SK-N-SH (cell line): ENCODE measurements at regions not wholly inside any gene's neighbourhood (a gene's known extent, or its start where the extent isn't known, plus 50 kb on each side); places are given as distances from the start of the nearest gene placed in this dataset.

ENCODE experiments used
- CTCF ChIA-PET: fragments of 300-600, 350-600 bp; formaldehyde crosslinking; extraction: SDS; loops from one replicate; lab custom pipeline; 2021; lab: Yijun Ruan, JAX
- POLR2A ChIA-PET: fragments of 350-600 bp; sonication (Branson Sonifier 250); formaldehyde crosslinking; extraction: SDS; loops from one replicate; lab custom pipeline; 2020; ENCODE audit warnings: antibody characterized with exemption, inconsistent platforms; lab: Yijun Ruan, JAX
- DNase-seq: peaks from one replicate; pipeline ENCODE4 v3.0.0; 2012
- H2AFZ ChIP-seq: fragments of 200-600 bp; sonication (generic); 2 replicates; pipeline ENCODE4 v1.8.1; 2016; ENCODE audit warnings: antibody characterized with exemption, mild to moderate bottlenecking, low read depth
- H3F3A ChIP-seq: fragments of 200-600 bp; sonication (generic); replicated peaks from 2 replicates; pipeline ENCODE3; 2016; ENCODE audit warnings: antibody characterized with exemption, mild to moderate bottlenecking; ENCODE audit not compliant: insufficient read depth
- H3K27ac ChIP-seq, 2 experiments: fragments of 200-500 bp in 1 of 2; fragments of 200-600 bp in 1 of 2; sonication (Bioruptor generic) in 1 of 2; sonication (generic), shearing (Covaris generic) in 1 of 2; 2 replicates each; pipeline versions ENCODE4 v1.5.1 to v1.6.1; 2014 to 2016; ENCODE audit warnings: low read depth in 2 of 2, inconsistent platforms in 1 of 2, low read length in 1 of 2, mild to moderate bottlenecking in 1 of 2, mixed read lengths in 1 of 2
- H3K27me3 ChIP-seq: fragments of 200-600 bp; sonication (generic), shearing (Covaris generic); 2 replicates; pipeline ENCODE4 v1.6.1; 2016; ENCODE audit warnings: mixed run types; ENCODE audit not compliant: insufficient read depth
- H3K36me3 ChIP-seq, 2 experiments: fragments of 200-500 bp in 1 of 2; fragments of 200-600 bp in 1 of 2; sonication (Bioruptor generic) in 1 of 2; sonication (generic) in 1 of 2; replicated peaks in 1 of 2; 2 replicates each; pipeline versions ENCODE3 to v1.5.1; 2014 to 2016; ENCODE audit warnings: low read length in 1 of 2, mild to moderate bottlenecking in 1 of 2; ENCODE audit not compliant: insufficient read depth in 2 of 2, control insufficient read depth in 1 of 2
- H3K4me1 ChIP-seq, 2 experiments: fragments of 200-500 bp in 1 of 2; fragments of 200-600 bp in 1 of 2; sonication (Bioruptor generic) in 1 of 2; sonication (generic), shearing (Covaris generic) in 1 of 2; 2 replicates each; pipeline versions ENCODE4 v1.5.1 to v1.6.1; 2014 to 2016; ENCODE audit warnings: low read depth in 1 of 2, low read length in 1 of 2, mixed run types in 1 of 2; ENCODE audit not compliant: insufficient read depth in 2 of 2, control insufficient read depth in 1 of 2
- H3K4me2 ChIP-seq: fragments of 200-600 bp; sonication (generic), shearing (Covaris generic); 2 replicates; pipeline ENCODE4 v1.6.1; 2017; ENCODE audit warnings: mixed run types
- H3K4me3 ChIP-seq, 2 experiments: fragments of 200-500 bp in 1 of 2; fragments of 200-600 bp in 1 of 2; sonication (Bioruptor generic) in 1 of 2; sonication (generic), shearing (Covaris generic) in 1 of 2; 2 replicates each; pipeline versions ENCODE4 v1.5.1 to v1.8.1; 2014 to 2016; ENCODE audit warnings: low read depth in 2 of 2, inconsistent platforms in 1 of 2, low read length in 1 of 2, mild to moderate bottlenecking in 1 of 2, mixed read lengths in 1 of 2, moderate library complexity in 1 of 2
- H3K79me2 ChIP-seq: fragments of 200-600 bp; sonication (generic); 2 replicates; pipeline ENCODE4 v1.8.1; 2017; ENCODE audit warnings: mild to moderate bottlenecking; ENCODE audit not compliant: insufficient read depth
- H3K9ac ChIP-seq: fragments of 200-600 bp; sonication (generic); 2 replicates; pipeline ENCODE4 v1.6.1; 2017; ENCODE audit warnings: mixed run types
- H3K9me2 ChIP-seq: fragments of 200-600 bp; sonication (generic); 2 replicates; pipeline ENCODE4 v1.6.1; 2017; ENCODE audit warnings: mixed run types
- H3K9me3 ChIP-seq: fragments of 200-600 bp; sonication (generic); 2 replicates; pipeline ENCODE4 v1.6.1; 2017; ENCODE audit warnings: mixed run types, mild to moderate bottlenecking, moderate library complexity
- H4K20me1 ChIP-seq: fragments of 200-600 bp; sonication (generic); 2 replicates; pipeline ENCODE4 v1.6.1; 2017; ENCODE audit warnings: mild to moderate bottlenecking, mixed run types; ENCODE audit not compliant: insufficient read depth
- CTCF ChIP-seq: fragments of 200-600 bp; sonication (generic); IDR thresholded peaks from 2 replicates; pipeline ENCODE4 v1.6.1; 2017; ENCODE audit warnings: antibody characterized with exemption, mild to moderate bottlenecking, moderate library complexity
- ELF1 ChIP-seq: IDR thresholded peaks from 2 replicates; pipeline ENCODE4 v1.4.0; 2012
- EP300 ChIP-seq, 2 experiments: IDR thresholded peaks; 2 replicates each; pipeline versions ENCODE4 v1.4.0 to v1.6.1; 2012; ENCODE audit warnings: borderline replicate concordance in 1 of 2, low read depth in 1 of 2, low read length in 1 of 2
- EZH2phosphoT487 ChIP-seq: fragments of 200-600 bp; sonication (generic); IDR thresholded peaks from 2 replicates; pipeline ENCODE4 v1.6.1; 2017; ENCODE audit warnings: low read depth, mixed run types, mild to moderate bottlenecking, antibody characterized with exemption, moderate library complexity, borderline replicate concordance
- FOXJ3 ChIP-seq: sonication (generic); formaldehyde crosslinking; IDR thresholded peaks from 2 replicates; pipeline ENCODE4 v1.5.1; 2020; ENCODE audit warnings: mild to moderate bottlenecking, missing genetic modification reagents
- FOXM1 ChIP-seq: IDR thresholded peaks from 2 replicates; pipeline ENCODE4 v1.4.0; 2012; ENCODE audit warnings: low read depth, mild to moderate bottlenecking
- GATA2 ChIP-seq: sonication (generic); formaldehyde crosslinking; IDR thresholded peaks from 2 replicates; pipeline ENCODE4 v1.5.0; 2020; ENCODE audit warnings: mild to moderate bottlenecking, missing genetic modification reagents
- IRF3 ChIP-seq: fragments of 150-350 bp; IDR thresholded peaks from 2 replicates; pipeline ENCODE4 v1.6.1; 2016; ENCODE audit warnings: mild to moderate bottlenecking, low read depth, low read length
- MAX ChIP-seq: IDR thresholded peaks from 2 replicates; pipeline ENCODE4 v1.4.0; 2012; ENCODE audit warnings: low read depth
- NFIC ChIP-seq: IDR thresholded peaks from 2 replicates; pipeline ENCODE4 v1.4.0; 2012; ENCODE audit warnings: borderline replicate concordance
- NRF1 ChIP-seq: IDR thresholded peaks from 2 replicates; pipeline ENCODE4 v1.6.1; 2012; ENCODE audit warnings: low read depth, mild to moderate bottlenecking, low read length
- PBX3 ChIP-seq: IDR thresholded peaks from 2 replicates; pipeline ENCODE4; 2012
- POLR2AphosphoS5 ChIP-seq: IDR thresholded peaks from 2 replicates; pipeline ENCODE4 v1.6.1; 2012; ENCODE audit warnings: low read depth, low read length
- REST ChIP-seq: IDR thresholded peaks from 2 replicates; pipeline ENCODE4 v1.6.1; 2012; ENCODE audit warnings: mild to moderate bottlenecking, low read depth, low read length, moderate library complexity
- RXRA ChIP-seq: IDR thresholded peaks from 2 replicates; pipeline ENCODE4 v1.4.0; 2012; ENCODE audit warnings: low read depth, mild to moderate bottlenecking, borderline replicate concordance
- SMC3 ChIP-seq: IDR thresholded peaks from 2 replicates; pipeline ENCODE4 v1.6.1; 2012; ENCODE audit warnings: low read depth, low read length, improper control_type of control experiment
- TAF1 ChIP-seq: IDR thresholded peaks from 2 replicates; pipeline ENCODE4 v1.6.1; 2012; ENCODE audit warnings: low read depth, mild to moderate bottlenecking, low read length, moderate library complexity, borderline replicate concordance
- TCF12 ChIP-seq: IDR thresholded peaks from 2 replicates; pipeline ENCODE4 v1.4.0; 2012
- WGBS: methylation state at CpG from one replicate; pipeline ENCODE4 v1.1.6; 2017; ENCODE audit warnings: low lambda C conversion rate; 5-methylcytosine and 5-hydroxymethylcytosine counted together

GRCh38 chr16:63092736-63093135, 1056.5 kb upstream of the CDH8 start:
- Histone ChIP-seq H4K20me1 (no peaks in the 10 kb centered on the region), H3K79me2 (no peaks in the 10 kb centered on the region), H3K4me3 (no peak overlapping the region), H3F3A (no peaks in the 10 kb centered on the region), H3K27ac (no peak overlapping the region), H3K4me1 (no peaks in the 10 kb centered on the region), H3K4me2 (no peak overlapping the region), H3K9me2 (no peaks in the 10 kb centered on the region), H3K9me3 (no peaks in the 10 kb centered on the region), H2AFZ (no peak overlapping the region), H3K36me3 (no peaks in the 10 kb centered on the region), H3K27me3 (no peaks in the 10 kb centered on the region), H3K9ac (no peak overlapping the region)
- CTCF ChIA-PET: no interaction called here
- no peak for DNase-seq
- POLR2A ChIA-PET: no interaction called here
- no peak for TF ChIP-seq NFIC
- TF ChIP-seq ELF1: no peak
- no peak for TF ChIP-seq EZH2phosphoT487
- TF ChIP-seq PBX3: no peak

- H3K4me2 ChIP-seq: no peak overlapping the region
- H4K20me1 ChIP-seq: no peaks in the 10 kb centered on the region
- WGBS: 20% methylated on average over 2 of the region's 2 CpGs
- no peaks in the 10 kb centered on the region for H3K9me3 ChIP-seq
- no peak overlapping the region for H3K9ac ChIP-seq
- H3K4me1 ChIP-seq: no peaks in the 10 kb centered on the region
- no peak for DNase-seq
- no peak overlapping the region for H3K27ac ChIP-seq
- H3F3A ChIP-seq: no peaks in the 10 kb centered on the region
- H3K36me3 ChIP-seq: no peaks in the 10 kb centered on the region
- H3K9me2 ChIP-seq: no peaks in the 10 kb centered on the region
- H3K4me3 ChIP-seq: no peak overlapping the region
- ChIA-PET CTCF (no interaction called here), POLR2A (no interaction called here)
- no peak for TF ChIP-seq REST
- no peak for TF ChIP-seq FOXM1
- TF ChIP-seq TAF1: no peak
- no peak for TF ChIP-seq GATA2
- no peak for TF ChIP-seq SMC3
- no peak for TF ChIP-seq POLR2AphosphoS5
- no peak for TF ChIP-seq NRF1
- no peak for TF ChIP-seq EP300 (IDR thresholded peaks at IDR 0.05; ENCODE audit: borderline replicate concordance in 1 of 2, low read depth in 1 of 2, low read length in 1 of 2)
- TF ChIP-seq TCF12: no peak
- TF ChIP-seq IRF3: no peak
- no peak for TF ChIP-seq FOXJ3 (CRISPR knock-in tag)
- TF ChIP-seq RXRA: no peak
- TF ChIP-seq CTCF: no peak
- TF ChIP-seq MAX: no peak
- H3K27me3 ChIP-seq: no peaks in the 10 kb centered on the region
- no peak overlapping the region for H2AFZ ChIP-seq
- no peaks in the 10 kb centered on the region for H3K79me2 ChIP-seq
Measured at GRCh38 chr16:63082101-63082500, 1045.9 kb upstream of the CDH8 start.
